Activated B cell treated with CpG ODN at 0.5 μM for 24 hours (primary cell): ENCODE measurements at regions not wholly inside any gene's neighbourhood (a gene's known extent, or its start where the extent isn't known, plus 50 kb on each side); places are given as distances from the start of the nearest gene placed in this dataset.

Experiments
- ATAC-seq: fragments of 200-7000 bp; cut with Tn5 transposase; one replicate; pipeline ENCODE4 v1.10.0; 2021; ENCODE audit warnings: low read depth, mild to moderate bottlenecking, moderate library complexity
- CTCF ChIA-PET: fragments of 350-600 bp; sonication (Branson Sonifier 250); formaldehyde crosslinking; loops from one replicate; lab custom pipeline; 2021; ENCODE audit warnings: antibody characterized with exemption; lab: Charles Lee
- POLR2A ChIA-PET: fragments of 350-600 bp; sonication (Branson Sonifier 250); formaldehyde crosslinking; loops from one replicate; lab custom pipeline; 2021; ENCODE audit warnings: antibody characterized with exemption; lab: Charles Lee
- DNase-seq: peaks from one replicate; pipeline ENCODE4 v3.0.0; 2022
- H3K27ac Mint-ChIP-seq: one replicate; pipeline ENCODE4 v1.8.0; 2020; ENCODE audit warnings: mixed read lengths
- H3K27me3 Mint-ChIP-seq: one replicate; pipeline ENCODE4 v1.8.0; 2021; ENCODE audit warnings: mixed read lengths
- H3K36me3 Mint-ChIP-seq: one replicate; pipeline ENCODE4 v1.8.0; 2021; ENCODE audit warnings: low read depth, mixed read lengths
- H3K4me1 Mint-ChIP-seq: one replicate; pipeline ENCODE4 v1.8.0; 2021; ENCODE audit warnings: mixed read lengths
- H3K4me3 Mint-ChIP-seq: one replicate; pipeline ENCODE4 v1.8.0; 2020; ENCODE audit warnings: mild to moderate bottlenecking, mixed read lengths
- H3K9me3 Mint-ChIP-seq: one replicate; pipeline ENCODE4 v1.8.0; 2020; ENCODE audit warnings: mixed read lengths
- CTCF ChIP-seq: fragments of 200-600 bp; IDR thresholded peaks from one replicate; pipeline ENCODE4 v1.8.0; 2022; ENCODE audit warnings: antibody characterized with exemption, mild to moderate bottlenecking
- intact Hi-C: fragments of 100-400 bp; cut with micrococcal nuclease; formaldehyde crosslinking; loops from one replicate; pipeline ENCODE4 v1.15.1; 2024

GRCh38 chr4:3660086-3660927 is 105.9 kb upstream of the ADRA2C start:
- no peak for DNase-seq
- Mint-ChIP-seq H3K27me3 (peaks cover 15% of the 10 kb centered on the region), H3K27ac (no peak overlapping the region), H3K9me3 (no peaks in the 10 kb centered on the region), H3K36me3 (no peaks in the 10 kb centered on the region), H3K4me3 (no peak overlapping the region), H3K4me1 (peaks cover 9% of the 10 kb centered on the region)
- ATAC-seq, result no peak
- ChIA-PET CTCF (no interaction called here), POLR2A (no interaction called here)
- TF ChIP-seq CTCF, result no peak
- intact Hi-C loops, result no loop called here

- peaks cover 6% of the 10 kb centered on the region for H3K4me1 Mint-ChIP-seq
- H3K36me3 Mint-ChIP-seq, result no peaks in the 10 kb centered on the region
- ATAC-seq (no peak), DNase-seq (no peak)
- no peak for TF ChIP-seq CTCF
- intact Hi-C loops, result no loop called here
- H3K27me3 Mint-ChIP-seq, result peaks cover 15% of the 10 kb centered on the region
- no peak overlapping the region for H3K27ac Mint-ChIP-seq
- no peaks in the 10 kb centered on the region for H3K9me3 Mint-ChIP-seq
- no peak overlapping the region for H3K4me3 Mint-ChIP-seq
- ChIA-PET CTCF (no interaction called here), POLR2A (no interaction called here)
Measured at GRCh38 chr4:3659131-3659530, 107.1 kb upstream of the ADRA2C start.

- no peak overlapping the region for H3K4me3 Mint-ChIP-seq
- DNase-seq (no peak), ATAC-seq (no peak)
- no peak overlapping the region for H3K27ac Mint-ChIP-seq
- ChIA-PET POLR2A (no interaction called here), CTCF (no interaction called here)
- H3K9me3 Mint-ChIP-seq, result no peaks in the 10 kb centered on the region
- H3K36me3 Mint-ChIP-seq, result no peaks in the 10 kb centered on the region
- intact Hi-C loops, result no loop called here
- peaks cover 19% of the 10 kb centered on the region for H3K27me3 Mint-ChIP-seq
- TF ChIP-seq CTCF, result no peak
- peaks cover 6% of the 10 kb centered on the region for H3K4me1 Mint-ChIP-seq
Measured at GRCh38 chr4:3658530-3658913, 107.7 kb upstream of the ADRA2C start.

- no peak for ATAC-seq
- Mint-ChIP-seq H3K36me3 (no peaks in the 10 kb centered on the region), H3K27ac (no peak overlapping the region), H3K27me3 (peaks cover 19% of the 10 kb centered on the region), H3K9me3 (no peaks in the 10 kb centered on the region), H3K4me3 (no peak overlapping the region), H3K4me1 (peaks cover 6% of the 10 kb centered on the region)
- DNase-seq, result no peak
- ChIA-PET POLR2A (no interaction called here), CTCF (no interaction called here)
- intact Hi-C loops, result no loop called here
- no peak for TF ChIP-seq CTCF
Measured at GRCh38 chr4:3657902-3658529, 108.2 kb upstream of the ADRA2C start.

- H3K4me1 Mint-ChIP-seq, result peaks cover 6% of the 10 kb centered on the region
Measured at GRCh38 chr4:3656416-3657356, 109.5 kb upstream of the ADRA2C start.

More at GRCh38 chr4:3656416-3657356, 109.5 kb upstream of the ADRA2C start:
- Mint-ChIP-seq H3K27ac (no peak overlapping the region), H3K27me3 (peaks cover 19% of the 10 kb centered on the region), H3K36me3 (no peaks in the 10 kb centered on the region), H3K4me3 (no peak overlapping the region), H3K9me3 (no peaks in the 10 kb centered on the region)
- ChIA-PET CTCF (no interaction called here), POLR2A (no interaction called here)
- ATAC-seq, result no peak
- DNase-seq, result no peak
- no peak for TF ChIP-seq CTCF
- intact Hi-C loops, result no loop called here
